HCT116 (cell line): ENCODE measurements at regions not wholly inside any gene's neighbourhood (a gene's known extent, or its start where the extent isn't known, plus 50 kb on each side); places are given as distances from the start of the nearest gene placed in this dataset.

Experiments
- CEBPB ChIP-seq: IDR thresholded peaks from 2 replicates; pipeline ENCODE4 v1.6.1; 2012; ENCODE audit warnings: low read depth
- CTCF ChIP-seq, 3 experiments: fragments of 200-600 bp in 1 of 3; sonication (generic) in 1 of 3; IDR thresholded peaks in 2 of 3; conservative IDR thresholded peaks in 1 of 3; 2 replicates each; pipeline ENCODE4 v1.5.1; 2012 to 2017; ENCODE audit warnings: low read depth in 2 of 3, low read length in 2 of 3, antibody characterized with exemption in 1 of 3, borderline replicate concordance in 1 of 3, control low read depth in 1 of 3, mild to moderate bottlenecking in 1 of 3, mixed read lengths in 1 of 3, mixed run types in 1 of 3, moderate library complexity in 1 of 3; ENCODE audit not compliant: insufficient read depth in 1 of 3
- EZH2 ChIP-seq: fragments of 200-600 bp; sonication (generic); IDR thresholded peaks from 2 replicates; pipeline ENCODE4 v1.6.1; 2017; ENCODE audit warnings: antibody characterized with exemption, mixed run types
- POLR2A ChIP-seq: IDR thresholded peaks from 2 replicates; pipeline ENCODE4 v1.7.0; 2011; ENCODE audit warnings: borderline replicate concordance; ENCODE audit not compliant: insufficient read depth, insufficient read length; ENCODE audit errors: extremely low read depth
- POLR2AphosphoS5 ChIP-seq: IDR thresholded peaks from 2 replicates; pipeline ENCODE4 v1.6.1; 2011; ENCODE audit warnings: mild to moderate bottlenecking, low read depth, low read length, moderate library complexity
- SIN3A ChIP-seq: IDR thresholded peaks from 2 replicates; pipeline ENCODE4 v1.6.1; 2012; ENCODE audit warnings: low read depth

GRCh38 chr2:41084321-41084720, 632.4 kb upstream of the SLC8A1 start:
- TF ChIP-seq POLR2AphosphoS5 (no peak), CTCF (IDR thresholded peaks at IDR 0.05 in 2 of 3, conservative IDR thresholded peaks at IDR 0.05 in 1 of 3; ENCODE audit: borderline replicate concordance in 1 of 3, insufficient read depth in 1 of 3, low read depth in 2 of 3, low read length in 2 of 3) (no peak), POLR2A (no peak), CEBPB (no peak), EZH2 (no peak), SIN3A (no peak)
